Central memory CD8-positive, alpha-beta T cell (primary cell): ENCODE measurements at regions not wholly inside any gene's neighbourhood (a gene's known extent, or its start where the extent isn't known, plus 50 kb on each side); places are given as distances from the start of the nearest gene placed in this dataset.

Experiments
- ATAC-seq: fragments of 150-1000 bp; cut with Tn5 transposase; replicated peaks from 2 replicates; pipeline ENCODE4 v1.10.0; 2022; ENCODE audit warnings: mild to moderate bottlenecking, moderate FRiP score, moderate number of reproducible peaks; ENCODE audit not compliant: poor library complexity, severe bottlenecking; ENCODE audit errors: extremely low read depth
- DNase-seq, 2 donors: peaks; one replicate each; pipeline ENCODE4 v3.0.0; 2021; ENCODE audit warnings: low spot score in 2 of 2
- H3K27ac Mint-ChIP-seq: one replicate; pipeline ENCODE4 v1.8.0; 2022; ENCODE audit warnings: low read depth, mild to moderate bottlenecking, moderate library complexity, mixed read lengths
- H3K27me3 Mint-ChIP-seq: one replicate; pipeline ENCODE4 v1.8.0; 2022; ENCODE audit warnings: mixed read lengths
- H3K36me3 Mint-ChIP-seq: one replicate; pipeline ENCODE4 v1.8.0; 2022; ENCODE audit warnings: mild to moderate bottlenecking, moderate library complexity, mixed read lengths; ENCODE audit not compliant: insufficient read depth
- H3K4me1 Mint-ChIP-seq: one replicate; pipeline ENCODE4 v1.8.0; 2022; ENCODE audit warnings: mixed read lengths
- H3K4me3 Mint-ChIP-seq: one replicate; pipeline ENCODE4 v1.8.0; 2022; ENCODE audit warnings: mild to moderate bottlenecking, moderate library complexity, mixed read lengths
- H3K9me3 Mint-ChIP-seq: one replicate; pipeline ENCODE4 v1.8.0; 2022; ENCODE audit warnings: mixed read lengths

DNA sequence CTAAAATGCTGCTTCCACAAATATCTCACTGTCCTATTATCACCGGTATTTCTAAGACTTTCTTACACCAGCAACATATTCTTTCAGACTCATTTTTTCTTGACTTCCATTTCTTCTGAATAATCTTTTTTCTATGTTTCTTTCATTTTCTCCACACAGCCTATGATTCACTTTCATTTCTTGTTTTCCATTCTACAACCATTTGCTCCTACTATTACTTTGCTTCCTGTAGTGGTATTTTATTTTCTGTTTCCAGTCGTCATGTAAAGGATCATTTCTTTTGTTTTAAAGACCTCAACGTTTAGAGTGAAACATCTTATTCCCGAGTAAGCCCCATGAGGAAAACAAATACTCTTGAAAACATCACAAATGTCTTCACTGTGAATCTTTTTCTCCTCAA lies 182.2 kb upstream of the MDGA2 start:
- no peaks in the 10 kb centered on the region for H3K36me3 Mint-ChIP-seq
- no peak overlapping the region for H3K4me3 Mint-ChIP-seq
- ATAC-seq (no peak), DNase-seq (no peak)
- H3K9me3 Mint-ChIP-seq = peaks cover 18% of the 10 kb centered on the region
- H3K27me3 Mint-ChIP-seq = no peaks in the 10 kb centered on the region
- H3K4me1 Mint-ChIP-seq = no peaks in the 10 kb centered on the region
- H3K27ac Mint-ChIP-seq = no peak overlapping the region

- H3K27me3 Mint-ChIP-seq = no peaks in the 10 kb centered on the region
- ATAC-seq = no peak
- peaks cover 27% of the 10 kb centered on the region for H3K9me3 Mint-ChIP-seq
Observed at GRCh38 chr14:47852278-47852677, 176.9 kb upstream of the MDGA2 start.

DNA sequence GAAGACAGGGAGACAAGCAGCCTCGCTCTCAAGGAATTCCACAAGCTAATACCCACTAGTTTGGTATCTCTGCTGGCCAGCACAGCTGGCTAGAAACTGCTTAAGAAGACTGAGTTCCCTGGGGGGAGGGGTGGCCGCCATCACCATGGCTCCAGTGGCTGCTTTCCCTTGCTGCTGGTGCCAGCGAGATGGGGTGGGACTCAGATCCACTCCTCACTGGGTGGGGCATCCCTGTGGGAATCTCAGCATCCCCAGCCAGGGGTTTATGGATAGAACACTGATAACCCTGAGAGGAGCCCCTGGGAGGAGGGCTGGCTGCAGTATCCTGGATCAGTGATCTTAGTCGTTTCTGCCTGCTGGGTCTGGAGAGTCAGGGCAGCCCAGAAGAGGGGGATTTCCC lies 170.6 kb upstream of the MDGA2 start:
- DNase-seq (no peak), ATAC-seq (no peak)
- no peaks in the 10 kb centered on the region for H3K4me1 Mint-ChIP-seq
- H3K36me3 Mint-ChIP-seq = no peaks in the 10 kb centered on the region
- H3K27me3 Mint-ChIP-seq = no peaks in the 10 kb centered on the region
- H3K4me3 Mint-ChIP-seq = no peak overlapping the region
- no peak overlapping the region for H3K27ac Mint-ChIP-seq
- H3K9me3 Mint-ChIP-seq = peaks cover 46% of the 10 kb centered on the region

More at GRCh38 chr14:47852278-47852677, 176.9 kb upstream of the MDGA2 start:
- no peak overlapping the region for H3K4me3 Mint-ChIP-seq
- no peaks in the 10 kb centered on the region for H3K4me1 Mint-ChIP-seq
- no peaks in the 10 kb centered on the region for H3K36me3 Mint-ChIP-seq
- DNase-seq = no peak
- no peak overlapping the region for H3K27ac Mint-ChIP-seq

DNA sequence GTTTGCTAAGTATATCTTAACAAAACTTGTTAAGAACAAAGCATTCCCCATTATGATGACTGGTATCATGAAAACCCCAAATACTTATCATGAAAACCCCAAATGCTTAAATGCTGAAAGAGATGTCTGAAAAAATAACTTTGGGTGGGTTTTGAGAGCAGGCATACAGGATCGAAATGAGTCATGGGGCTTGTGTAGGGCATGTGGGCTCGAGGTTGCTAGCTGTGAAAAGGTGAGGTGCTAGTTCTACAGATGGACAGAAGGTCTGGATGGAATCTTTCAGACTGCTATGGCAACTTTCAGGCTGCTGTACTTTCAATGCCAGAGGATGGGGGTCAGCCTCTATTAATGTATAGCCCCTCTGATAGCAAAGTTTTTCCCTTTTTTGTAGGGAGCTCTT lies 167.8 kb upstream of the MDGA2 start:
- Mint-ChIP-seq H3K4me3 (no peak overlapping the region), H3K4me1 (no peaks in the 10 kb centered on the region), H3K36me3 (no peaks in the 10 kb centered on the region), H3K27ac (no peak overlapping the region), H3K27me3 (no peaks in the 10 kb centered on the region), H3K9me3 (peaks cover 28% of the 10 kb centered on the region)
- DNase-seq (no peak), ATAC-seq (no peak)

GRCh38 chr14:47833011-47833410 lies 157.6 kb upstream of the MDGA2 start:
- Mint-ChIP-seq H3K27me3 (no peaks in the 10 kb centered on the region), H3K4me3 (no peak overlapping the region), H3K9me3 (peaks cover 5% of the 10 kb centered on the region), H3K4me1 (no peaks in the 10 kb centered on the region), H3K36me3 (no peaks in the 10 kb centered on the region), H3K27ac (no peak overlapping the region)
- no peak for DNase-seq
- ATAC-seq = no peak

DNA sequence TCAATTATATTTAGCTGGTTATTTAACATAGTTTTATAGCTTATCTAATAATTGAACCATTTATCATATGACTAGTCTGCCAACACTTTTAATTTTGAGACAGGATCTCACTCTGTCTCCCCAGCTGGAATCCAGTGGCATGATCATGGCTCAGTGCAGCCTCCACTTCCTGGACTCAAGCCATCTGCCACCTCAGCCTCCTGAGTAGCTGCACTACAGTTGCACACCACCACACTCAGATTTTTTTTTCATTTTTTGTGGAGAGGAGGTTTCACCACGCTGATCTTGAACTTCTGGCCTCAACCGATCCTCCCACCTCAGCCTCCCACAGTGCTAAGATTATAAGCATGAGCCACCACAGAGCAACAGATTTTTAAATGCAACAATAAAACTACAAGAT lies 151.4 kb upstream of the MDGA2 start:
- Mint-ChIP-seq H3K27ac (no peak overlapping the region), H3K9me3 (peaks cover 5% of the 10 kb centered on the region), H3K4me3 (no peak overlapping the region), H3K27me3 (no peaks in the 10 kb centered on the region), H3K36me3 (no peaks in the 10 kb centered on the region), H3K4me1 (no peaks in the 10 kb centered on the region)
- no peak for ATAC-seq
- DNase-seq = no peak

GRCh38 chr14:47822326-47822725 lies 146.9 kb upstream of the MDGA2 start:
- no peak overlapping the region for H3K4me3 Mint-ChIP-seq

GRCh38 chr14:47821135-47821534 lies 145.7 kb upstream of the MDGA2 start:
- Mint-ChIP-seq H3K4me3 (no peak overlapping the region), H3K4me1 (no peaks in the 10 kb centered on the region), H3K36me3 (no peaks in the 10 kb centered on the region), H3K9me3 (peaks cover 27% of the 10 kb centered on the region), H3K27me3 (no peaks in the 10 kb centered on the region), H3K27ac (no peak overlapping the region)
- ATAC-seq = no peak
- no peak for DNase-seq

More at GRCh38 chr14:47822326-47822725, 146.9 kb upstream of the MDGA2 start:
- DNase-seq = no peak
- Mint-ChIP-seq H3K27ac (no peak overlapping the region), H3K36me3 (no peaks in the 10 kb centered on the region), H3K9me3 (peaks cover 26% of the 10 kb centered on the region), H3K4me1 (no peaks in the 10 kb centered on the region), H3K27me3 (no peaks in the 10 kb centered on the region)
- ATAC-seq = no peak

- ATAC-seq (no peak), DNase-seq (no peak)
- Mint-ChIP-seq H3K4me3 (no peak overlapping the region), H3K9me3 (peaks cover 10% of the 10 kb centered on the region), H3K27me3 (no peaks in the 10 kb centered on the region), H3K4me1 (no peaks in the 10 kb centered on the region), H3K27ac (no peak overlapping the region), H3K36me3 (peaks cover 2% of the 10 kb centered on the region)
Observed at GRCh38 chr14:47790477-47790876, 115.1 kb upstream of the MDGA2 start.

DNA sequence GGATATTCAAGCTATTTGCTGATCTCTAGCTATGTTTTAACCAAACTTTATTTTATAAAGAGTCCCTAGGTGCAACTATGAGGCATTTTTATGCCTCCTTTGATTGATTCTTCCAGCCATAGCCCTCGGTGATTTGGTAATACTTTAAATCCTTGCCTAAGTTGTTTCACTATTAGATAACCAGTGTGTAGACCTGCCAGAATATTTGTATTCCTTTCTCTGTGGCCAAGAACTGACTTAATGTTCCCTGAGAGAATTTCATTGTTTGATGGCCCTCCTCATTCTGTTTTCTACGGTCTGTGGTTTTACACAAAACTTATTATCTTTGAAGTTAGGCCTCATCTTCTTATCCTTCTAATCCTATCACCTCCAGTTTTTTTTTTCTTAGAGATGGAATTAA lies 109.7 kb upstream of the MDGA2 start:
- H3K4me1 Mint-ChIP-seq = no peaks in the 10 kb centered on the region
- peaks cover 24% of the 10 kb centered on the region for H3K9me3 Mint-ChIP-seq
- no peak for DNase-seq

DNA sequence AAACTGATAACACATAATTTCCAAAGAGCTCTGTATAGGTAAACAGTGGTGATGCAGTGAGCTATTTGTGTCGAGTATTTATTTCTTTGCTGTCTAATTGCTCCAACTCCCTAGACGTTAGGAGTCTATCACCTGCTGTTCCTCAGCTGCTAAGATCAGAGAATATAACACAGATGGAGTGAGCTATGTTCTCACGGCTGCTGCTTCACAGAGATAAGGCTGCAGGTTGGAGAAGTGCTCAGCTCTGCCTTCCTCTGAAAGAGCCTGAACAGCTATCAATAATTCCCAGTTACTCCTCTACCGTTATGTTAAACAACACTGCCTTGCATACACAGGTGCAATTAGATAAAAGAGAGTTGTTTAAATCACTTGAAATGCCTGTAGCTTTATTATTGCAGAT lies 103.2 kb upstream of the MDGA2 start:
- Mint-ChIP-seq H3K27me3 (no peaks in the 10 kb centered on the region), H3K4me3 (no peak overlapping the region), H3K9me3 (peaks cover 37% of the 10 kb centered on the region), H3K4me1 (no peaks in the 10 kb centered on the region), H3K36me3 (no peaks in the 10 kb centered on the region), H3K27ac (no peak overlapping the region)
- DNase-seq = no peak
- no peak for ATAC-seq

More for the DNA sequence above, 109.7 kb upstream of the MDGA2 start:
- Mint-ChIP-seq H3K27me3 (no peaks in the 10 kb centered on the region), H3K27ac (no peak overlapping the region), H3K36me3 (no peaks in the 10 kb centered on the region), H3K4me3 (no peak overlapping the region)
- no peak for ATAC-seq

DNA sequence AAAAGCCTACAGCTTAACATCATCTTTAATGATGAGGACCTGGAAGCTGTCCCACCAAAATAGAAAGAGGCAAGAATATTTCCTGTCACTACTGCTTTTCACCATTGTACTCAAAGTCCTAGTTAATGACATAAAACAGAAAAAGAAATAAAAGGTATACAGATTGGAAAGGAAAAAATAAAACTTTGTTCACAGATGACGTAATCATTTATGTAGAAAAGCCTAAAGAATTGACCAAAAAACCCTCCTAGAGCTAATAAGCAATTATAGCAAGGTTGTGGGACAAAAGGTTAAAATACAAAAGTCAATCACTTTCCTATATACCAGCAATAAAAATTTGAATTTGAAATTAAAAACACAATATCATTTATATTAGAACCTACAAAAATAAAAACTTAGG lies 97.2 kb upstream of the MDGA2 start:
- H3K27ac Mint-ChIP-seq = no peak overlapping the region
- peaks cover 17% of the 10 kb centered on the region for H3K9me3 Mint-ChIP-seq
- peaks cover 2% of the 10 kb centered on the region for H3K36me3 Mint-ChIP-seq
- H3K4me1 Mint-ChIP-seq = no peaks in the 10 kb centered on the region
- no peak for DNase-seq
- no peak for ATAC-seq
- H3K27me3 Mint-ChIP-seq = no peaks in the 10 kb centered on the region
- H3K4me3 Mint-ChIP-seq = no peak overlapping the region

GRCh38 chr14:47763188-47763854 lies 87.9 kb upstream of the MDGA2 start:
- DNase-seq = no peak
- no peak overlapping the region for H3K4me3 Mint-ChIP-seq
- no peaks in the 10 kb centered on the region for H3K36me3 Mint-ChIP-seq
- H3K27ac Mint-ChIP-seq = no peak overlapping the region
- no peaks in the 10 kb centered on the region for H3K27me3 Mint-ChIP-seq
- no peaks in the 10 kb centered on the region for H3K4me1 Mint-ChIP-seq
- ATAC-seq = no peak
- peaks cover 22% of the 10 kb centered on the region for H3K9me3 Mint-ChIP-seq
